ENCODE measurements at regions not wholly inside any gene's neighbourhood (a gene's known extent, or its start where the extent isn't known, plus 50 kb on each side); places are given as distances from the start of the nearest gene placed in this dataset.
A peak's percentile ranks its signal among the peaks of the same experiment; 100 is the strongest.

GRCh38 chr20:48314925-48315592, 512.7 kb downstream of the PREX1 start:
- Histone ChIP-seq H3K27me3 (ENCODE audit: control insufficient read depth, insufficient read depth, low read length) (no peaks in the 10 kb centered on the region), H3K9me3 (ENCODE audit: control insufficient read depth in 2 of 3, insufficient read depth in 1 of 3, low read length in 3 of 3) (no peaks in the 10 kb centered on the region), H3K27ac (ENCODE audit: low read depth in 2 of 2, low read length in 2 of 2) (no peak overlapping the region), H3K4me3 (ENCODE audit: low read length in 3 of 3) (no peak overlapping the region), H3K4me1 (ENCODE audit: control insufficient read depth in 2 of 3, insufficient read depth in 2 of 3, low read depth in 1 of 3, low read length in 3 of 3) (no peaks in the 10 kb centered on the region), H3K36me3 (ENCODE audit: control insufficient read depth in 2 of 3, insufficient read depth in 3 of 3, low read length in 3 of 3) (no peaks in the 10 kb centered on the region), H3K9ac (ENCODE audit: low read length in 3 of 3) (no peak overlapping the region)
- no peak for DNase-seq
- TF ChIP-seq CTCF (IDR thresholded peaks at IDR 0.05; ENCODE audit: borderline replicate concordance, extremely low read depth, insufficient read depth) = no peak
- FAIRE-seq = no peak
- intact Hi-C loops (cut with DNase I) = no loop called here

- no peak for TF ChIP-seq CTCF (IDR thresholded peaks at IDR 0.05; ENCODE audit: borderline replicate concordance, extremely low read depth, insufficient read depth)
- no peaks in the 10 kb centered on the region for H3K36me3 ChIP-seq (ENCODE audit: control insufficient read depth in 2 of 3, insufficient read depth in 3 of 3, low read length in 3 of 3)
- no peak overlapping the region for H3K9ac ChIP-seq (ENCODE audit: low read length in 3 of 3)
- H3K9me3 ChIP-seq (ENCODE audit: control insufficient read depth in 2 of 3, insufficient read depth in 1 of 3, low read length in 3 of 3) = no peaks in the 10 kb centered on the region
- FAIRE-seq (no peak), DNase-seq (no peak)
- no peaks in the 10 kb centered on the region for H3K27me3 ChIP-seq (ENCODE audit: control insufficient read depth, insufficient read depth, low read length)
- H3K27ac ChIP-seq (ENCODE audit: low read depth in 2 of 2, low read length in 2 of 2) = no peak overlapping the region
- intact Hi-C loops (cut with DNase I) = no loop called here
- no peaks in the 10 kb centered on the region for H3K4me1 ChIP-seq (ENCODE audit: control insufficient read depth in 2 of 3, insufficient read depth in 2 of 3, low read depth in 1 of 3, low read length in 3 of 3)
- H3K4me3 ChIP-seq (ENCODE audit: low read length in 3 of 3) = no peak overlapping the region
Observed at GRCh38 chr20:48313324-48313723, 514.5 kb downstream of the PREX1 start.

- Histone ChIP-seq H3K36me3 (ENCODE audit: control insufficient read depth in 2 of 3, insufficient read depth in 3 of 3, low read length in 3 of 3) (no peaks in the 10 kb centered on the region), H3K9me3 (ENCODE audit: control insufficient read depth in 2 of 3, insufficient read depth in 1 of 3, low read length in 3 of 3) (no peaks in the 10 kb centered on the region), H3K27ac (ENCODE audit: low read depth in 2 of 2, low read length in 2 of 2) (no peak overlapping the region), H3K9ac (ENCODE audit: low read length in 3 of 3) (no peak overlapping the region), H3K4me1 (ENCODE audit: control insufficient read depth in 2 of 3, insufficient read depth in 2 of 3, low read depth in 1 of 3, low read length in 3 of 3) (no peaks in the 10 kb centered on the region), H3K27me3 (ENCODE audit: control insufficient read depth, insufficient read depth, low read length) (no peaks in the 10 kb centered on the region), H3K4me3 (ENCODE audit: low read length in 3 of 3) (no peak overlapping the region)
- no peak for TF ChIP-seq CTCF (IDR thresholded peaks at IDR 0.05; ENCODE audit: borderline replicate concordance, extremely low read depth, insufficient read depth)
- FAIRE-seq (no peak), DNase-seq (peak in 1 of 5 donors; percentile 55)
- intact Hi-C loops (cut with DNase I) = no loop called here
Observed at GRCh38 chr20:48311956-48312355, 515.8 kb downstream of the PREX1 start.

- no peaks in the 10 kb centered on the region for H3K9me3 ChIP-seq (ENCODE audit: control insufficient read depth in 2 of 3, insufficient read depth in 1 of 3, low read length in 3 of 3)
- H3K9ac ChIP-seq (ENCODE audit: low read length in 3 of 3) = no peak overlapping the region
- H3K27ac ChIP-seq (ENCODE audit: low read depth in 2 of 2, low read length in 2 of 2) = no peak overlapping the region
- H3K4me3 ChIP-seq (ENCODE audit: low read length in 3 of 3) = no peak overlapping the region
- no peaks in the 10 kb centered on the region for H3K36me3 ChIP-seq (ENCODE audit: control insufficient read depth in 2 of 3, insufficient read depth in 3 of 3, low read length in 3 of 3)
- intact Hi-C loops (cut with DNase I) = no loop called here
- FAIRE-seq (no peak), DNase-seq (peak in 2 of 5 donors; percentile 42 to 71)
- no peaks in the 10 kb centered on the region for H3K4me1 ChIP-seq (ENCODE audit: control insufficient read depth in 2 of 3, insufficient read depth in 2 of 3, low read depth in 1 of 3, low read length in 3 of 3)
- no peak for TF ChIP-seq CTCF (IDR thresholded peaks at IDR 0.05; ENCODE audit: borderline replicate concordance, extremely low read depth, insufficient read depth)
- H3K27me3 ChIP-seq (ENCODE audit: control insufficient read depth, insufficient read depth, low read length) = no peaks in the 10 kb centered on the region
Observed at GRCh38 chr20:48310305-48310704, 517.5 kb downstream of the PREX1 start.
